ENCODE measurements at regions not wholly inside any gene's neighbourhood (a gene's known extent, or its start where the extent isn't known, plus 50 kb on each side); places are given as distances from the start of the nearest gene placed in this dataset.
"Not testable (repeated sequence)": the region's sequence is repeated elsewhere in the genome, so short reads cannot be mapped to it uniquely, and the experiment has no call there.

GRCh38 chr11:116360221-116360941 lies 412.4 kb downstream of the BUD13 start:
- no peak for DNase-seq

- DNase-seq: no peak
Observed at GRCh38 chr11:116357784-116358544, 414.8 kb downstream of the BUD13 start.

- DNase-seq: no peak
Observed at GRCh38 chr11:116356451-116356850, 416.3 kb downstream of the BUD13 start.

GRCh38 chr11:116355104-116355503 lies 417.7 kb downstream of the BUD13 start:
- DNase-seq: no peak

- no peak for DNase-seq
Observed at GRCh38 chr11:116353589-116353988, 419.2 kb downstream of the BUD13 start.

GRCh38 chr11:116352881-116353280 lies 419.9 kb downstream of the BUD13 start:
- no peak for DNase-seq

GRCh38 chr11:116348226-116348625 lies 424.6 kb downstream of the BUD13 start:
- DNase-seq: no peak

- DNase-seq: no peak
Observed at GRCh38 chr11:116345575-116345974, 427.2 kb downstream of the BUD13 start.

- DNase-seq: no peak
Observed at GRCh38 chr11:116344601-116345000, 428.2 kb downstream of the BUD13 start.

GRCh38 chr11:116343270-116343669 lies 429.5 kb downstream of the BUD13 start:
- no peak for DNase-seq

GRCh38 chr11:116342148-116342547 lies 430.6 kb downstream of the BUD13 start:
- no peak for DNase-seq

GRCh38 chr11:116339306-116340098 lies 433.3 kb downstream of the BUD13 start:
- DNase-seq: no peak

GRCh38 chr11:116338500-116338899 lies 434.3 kb downstream of the BUD13 start:
- not testable (repeated sequence) for DNase-seq

- DNase-seq: no peak
Observed at GRCh38 chr11:116336540-116336939, 436.2 kb downstream of the BUD13 start.

GRCh38 chr11:116335891-116336290 lies 436.9 kb downstream of the BUD13 start:
- no peak for DNase-seq

GRCh38 chr11:116335078-116335477 lies 437.7 kb downstream of the BUD13 start:
- DNase-seq: no peak

GRCh38 chr11:116334596-116334995 lies 438.2 kb downstream of the BUD13 start:
- no peak for DNase-seq

GRCh38 chr11:116333001-116333535 lies 439.7 kb downstream of the BUD13 start:
- DNase-seq: no peak

GRCh38 chr11:116332391-116332790 lies 440.4 kb downstream of the BUD13 start:
- DNase-seq: no peak

- DNase-seq: no peak
Observed at GRCh38 chr11:116331381-116331780, 441.4 kb downstream of the BUD13 start.

GRCh38 chr11:116330439-116331185 lies 442.2 kb downstream of the BUD13 start:
- no peak for DNase-seq

GRCh38 chr11:116329354-116330090 lies 443.3 kb downstream of the BUD13 start:
- DNase-seq: no peak

All from T1000 (cell line).